ENCODE measurements at regions not wholly inside any gene's neighbourhood (a gene's known extent, or its start where the extent isn't known, plus 50 kb on each side); places are given as distances from the start of the nearest gene placed in this dataset.
A peak's percentile ranks its signal among the peaks of the same experiment; 100 is the strongest.
"Not testable (repeated sequence)": the region's sequence is repeated elsewhere in the genome, so short reads cannot be mapped to it uniquely, and the experiment has no call there.

GRCh38 chrX:39779952-39780783 lies 317.6 kb downstream of the BCOR start:
- Histone ChIP-seq H3K27ac (ENCODE audit: low read length) (no peak overlapping the region), H3K9me3 (replicated peaks; ENCODE audit: control insufficient read depth, low read depth, low read length) (peaks cover 4% of the 10 kb centered on the region), H3K27me3 (ENCODE audit: control insufficient read depth, insufficient read depth, low read length) (peaks cover 22% of the 10 kb centered on the region), H3K4me3 (ENCODE audit: low read length) (no peak overlapping the region), H3K36me3 (ENCODE audit: control insufficient read depth, insufficient read depth, low read length) (no peaks in the 10 kb centered on the region), H3K4me1 (ENCODE audit: control insufficient read depth, insufficient read depth, low read length) (peaks cover 4% of the 10 kb centered on the region)
- 70% methylated on average over 6 of the region's 12 CpGs for WGBS (ENCODE audit: insufficient coverage)
- no peak for DNase-seq

- no CpG with 5 or more reads among the region's 4 CpGs for WGBS (ENCODE audit: insufficient coverage)
Measured at GRCh38 chrX:39782276-39782675, 315.5 kb downstream of the BCOR start.

GRCh38 chrX:39787999-39788398 lies 309.8 kb downstream of the BCOR start:
- no peak overlapping the region for H3K27ac ChIP-seq (ENCODE audit: low read length)
- H3K4me1 ChIP-seq (ENCODE audit: control insufficient read depth, insufficient read depth, low read length) = no peaks in the 10 kb centered on the region
- peaks cover 9% of the 10 kb centered on the region for H3K27me3 ChIP-seq (ENCODE audit: control insufficient read depth, insufficient read depth, low read length)
- H3K4me3 ChIP-seq (ENCODE audit: low read length) = no peak overlapping the region
- H3K9me3 ChIP-seq (replicated peaks; ENCODE audit: control insufficient read depth, low read depth, low read length) = no peaks in the 10 kb centered on the region
- no peaks in the 10 kb centered on the region for H3K36me3 ChIP-seq (ENCODE audit: control insufficient read depth, insufficient read depth, low read length)
- 100% methylated on average over 5 of the region's 6 CpGs for WGBS (ENCODE audit: insufficient coverage)
- no peak for DNase-seq

More at GRCh38 chrX:39782276-39782675, 315.5 kb downstream of the BCOR start:
- H3K27me3 ChIP-seq (ENCODE audit: control insufficient read depth, insufficient read depth, low read length) = peaks cover 24% of the 10 kb centered on the region
- no peak overlapping the region for H3K4me3 ChIP-seq (ENCODE audit: low read length)
- DNase-seq = no peak
- no peaks in the 10 kb centered on the region for H3K36me3 ChIP-seq (ENCODE audit: control insufficient read depth, insufficient read depth, low read length)
- H3K9me3 ChIP-seq (replicated peaks; ENCODE audit: control insufficient read depth, low read depth, low read length) = peaks cover 4% of the 10 kb centered on the region
- peaks cover 4% of the 10 kb centered on the region for H3K4me1 ChIP-seq (ENCODE audit: control insufficient read depth, insufficient read depth, low read length)
- no peak overlapping the region for H3K27ac ChIP-seq (ENCODE audit: low read length)

GRCh38 chrX:39788521-39788920 lies 309.2 kb downstream of the BCOR start:
- Histone ChIP-seq H3K4me1 (ENCODE audit: control insufficient read depth, insufficient read depth, low read length) (no peaks in the 10 kb centered on the region), H3K4me3 (ENCODE audit: low read length) (no peak overlapping the region), H3K27ac (ENCODE audit: low read length) (no peak overlapping the region), H3K9me3 (replicated peaks; ENCODE audit: control insufficient read depth, low read depth, low read length) (no peaks in the 10 kb centered on the region), H3K36me3 (ENCODE audit: control insufficient read depth, insufficient read depth, low read length) (no peaks in the 10 kb centered on the region), H3K27me3 (ENCODE audit: control insufficient read depth, insufficient read depth, low read length) (peaks cover 9% of the 10 kb centered on the region)
- no peak for DNase-seq
- WGBS (ENCODE audit: insufficient coverage) = 91% methylated on average over 5 of the region's 6 CpGs

- H3K27ac ChIP-seq (ENCODE audit: low read length) = no peak overlapping the region
- H3K36me3 ChIP-seq (ENCODE audit: control insufficient read depth, insufficient read depth, low read length) = no peaks in the 10 kb centered on the region
- H3K27me3 ChIP-seq (ENCODE audit: control insufficient read depth, insufficient read depth, low read length) = peaks cover 18% of the 10 kb centered on the region
- H3K4me3 ChIP-seq (ENCODE audit: low read length) = no peak overlapping the region
- H3K4me1 ChIP-seq (ENCODE audit: control insufficient read depth, insufficient read depth, low read length) = no peaks in the 10 kb centered on the region
- no peak for DNase-seq
- WGBS (ENCODE audit: insufficient coverage) = 90% methylated on average over 5 of the region's 6 CpGs
- H3K9me3 ChIP-seq (replicated peaks; ENCODE audit: control insufficient read depth, low read depth, low read length) = no peaks in the 10 kb centered on the region
Measured at GRCh38 chrX:39791691-39792090, 306.1 kb downstream of the BCOR start.

GRCh38 chrX:39795605-39796004 lies 302.2 kb downstream of the BCOR start:
- WGBS (ENCODE audit: insufficient coverage) = 50% methylated on average over 3 of the region's 7 CpGs
- no peak overlapping the region for H3K27ac ChIP-seq (ENCODE audit: low read length)
- no peaks in the 10 kb centered on the region for H3K9me3 ChIP-seq (replicated peaks; ENCODE audit: control insufficient read depth, low read depth, low read length)
- no peaks in the 10 kb centered on the region for H3K36me3 ChIP-seq (ENCODE audit: control insufficient read depth, insufficient read depth, low read length)
- no peak overlapping the region for H3K4me3 ChIP-seq (ENCODE audit: low read length)
- no peaks in the 10 kb centered on the region for H3K4me1 ChIP-seq (ENCODE audit: control insufficient read depth, insufficient read depth, low read length)
- no peak for DNase-seq
- peaks cover 32% of the 10 kb centered on the region for H3K27me3 ChIP-seq (ENCODE audit: control insufficient read depth, insufficient read depth, low read length)

GRCh38 chrX:39796856-39797255 lies 300.9 kb downstream of the BCOR start:
- H3K4me1 ChIP-seq (ENCODE audit: control insufficient read depth, insufficient read depth, low read length) = no peaks in the 10 kb centered on the region
- H3K36me3 ChIP-seq (ENCODE audit: control insufficient read depth, insufficient read depth, low read length) = no peaks in the 10 kb centered on the region
- H3K27me3 ChIP-seq (ENCODE audit: control insufficient read depth, insufficient read depth, low read length) = peaks cover 32% of the 10 kb centered on the region
- H3K4me3 ChIP-seq (ENCODE audit: low read length) = no peak overlapping the region
- no peak for DNase-seq
- 69% methylated on average over 3 of the region's 3 CpGs for WGBS (ENCODE audit: insufficient coverage)
- no peak overlapping the region for H3K27ac ChIP-seq (ENCODE audit: low read length)
- H3K9me3 ChIP-seq (replicated peaks; ENCODE audit: control insufficient read depth, low read depth, low read length) = no peaks in the 10 kb centered on the region

- H3K4me3 ChIP-seq (ENCODE audit: low read length); H3K4me1 ChIP-seq (ENCODE audit: control insufficient read depth, insufficient read depth, low read length); H3K27ac ChIP-seq (ENCODE audit: low read length); H3K36me3 ChIP-seq (ENCODE audit: control insufficient read depth, insufficient read depth, low read length); DNase-seq; H3K9me3 ChIP-seq (replicated peaks; ENCODE audit: control insufficient read depth, low read depth, low read length): not testable (repeated sequence)
- no CpG with 5 or more reads among the region's 2 CpGs for WGBS (ENCODE audit: insufficient coverage)
- peaks cover 37% of the 10 kb centered on the region for H3K27me3 ChIP-seq (ENCODE audit: control insufficient read depth, insufficient read depth, low read length)
Measured at GRCh38 chrX:39798488-39798887, 299.3 kb downstream of the BCOR start.

GRCh38 chrX:39802354-39802753 lies 295.4 kb downstream of the BCOR start:
- Histone ChIP-seq H3K27me3 (ENCODE audit: control insufficient read depth, insufficient read depth, low read length) (peaks cover 33% of the 10 kb centered on the region), H3K4me3 (ENCODE audit: low read length) (no peak overlapping the region), H3K27ac (ENCODE audit: low read length) (no peak overlapping the region), H3K9me3 (replicated peaks; ENCODE audit: control insufficient read depth, low read depth, low read length) (no peaks in the 10 kb centered on the region), H3K36me3 (ENCODE audit: control insufficient read depth, insufficient read depth, low read length) (no peaks in the 10 kb centered on the region), H3K4me1 (ENCODE audit: control insufficient read depth, insufficient read depth, low read length) (no peaks in the 10 kb centered on the region)
- WGBS (ENCODE audit: insufficient coverage) = 36% methylated on average over 5 of the region's 11 CpGs
- peak; percentile 58 for DNase-seq

GRCh38 chrX:39802908-39803307 lies 294.9 kb downstream of the BCOR start:
- Histone ChIP-seq H3K4me1 (ENCODE audit: control insufficient read depth, insufficient read depth, low read length) (no peaks in the 10 kb centered on the region), H3K36me3 (ENCODE audit: control insufficient read depth, insufficient read depth, low read length) (no peaks in the 10 kb centered on the region), H3K4me3 (ENCODE audit: low read length) (no peak overlapping the region), H3K27me3 (ENCODE audit: control insufficient read depth, insufficient read depth, low read length) (peaks cover 30% of the 10 kb centered on the region), H3K9me3 (replicated peaks; ENCODE audit: control insufficient read depth, low read depth, low read length) (no peaks in the 10 kb centered on the region), H3K27ac (ENCODE audit: low read length) (no peak overlapping the region)
- no peak for DNase-seq
- 62% methylated on average over 9 of the region's 10 CpGs for WGBS (ENCODE audit: insufficient coverage)

All from muscle of leg (tissue), 3 donors.